GM19467 (cell line): ENCODE measurements at regions not wholly inside any gene's neighbourhood (a gene's known extent, or its start where the extent isn't known, plus 50 kb on each side); places are given as distances from the start of the nearest gene placed in this dataset.
"Not testable (repeated sequence)": the region's sequence is repeated elsewhere in the genome, so short reads cannot be mapped to it uniquely, and the experiment has no call there.

Experiments
- ATAC-seq: cut with Tn5 transposase; IDR thresholded peaks from one replicate; pipeline ENCODE4 v1.9.1; 2021; ENCODE audit warnings: mild to moderate bottlenecking, moderate library complexity; ENCODE audit not compliant: unreplicated experiment

DNA sequence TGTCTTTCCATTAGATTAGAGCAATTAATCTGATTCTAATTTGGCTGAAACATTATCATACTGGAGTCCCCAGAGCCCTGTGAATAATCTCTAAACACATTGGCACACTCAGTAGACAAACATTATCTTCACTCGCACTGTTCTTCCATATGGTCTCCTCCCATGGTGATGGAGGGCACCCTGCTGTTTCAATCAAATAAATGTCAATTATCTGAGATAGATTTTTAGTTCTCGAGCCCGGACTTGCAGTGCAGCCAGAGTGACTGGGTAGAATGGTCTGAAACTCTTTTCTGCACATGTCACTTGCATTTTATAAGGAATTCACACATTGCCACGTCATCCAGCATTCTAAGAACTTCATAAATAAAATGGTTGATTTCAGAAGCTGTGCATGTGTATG lies 90.6 kb upstream of the MAP3K7 start:
- no peak for ATAC-seq

DNA sequence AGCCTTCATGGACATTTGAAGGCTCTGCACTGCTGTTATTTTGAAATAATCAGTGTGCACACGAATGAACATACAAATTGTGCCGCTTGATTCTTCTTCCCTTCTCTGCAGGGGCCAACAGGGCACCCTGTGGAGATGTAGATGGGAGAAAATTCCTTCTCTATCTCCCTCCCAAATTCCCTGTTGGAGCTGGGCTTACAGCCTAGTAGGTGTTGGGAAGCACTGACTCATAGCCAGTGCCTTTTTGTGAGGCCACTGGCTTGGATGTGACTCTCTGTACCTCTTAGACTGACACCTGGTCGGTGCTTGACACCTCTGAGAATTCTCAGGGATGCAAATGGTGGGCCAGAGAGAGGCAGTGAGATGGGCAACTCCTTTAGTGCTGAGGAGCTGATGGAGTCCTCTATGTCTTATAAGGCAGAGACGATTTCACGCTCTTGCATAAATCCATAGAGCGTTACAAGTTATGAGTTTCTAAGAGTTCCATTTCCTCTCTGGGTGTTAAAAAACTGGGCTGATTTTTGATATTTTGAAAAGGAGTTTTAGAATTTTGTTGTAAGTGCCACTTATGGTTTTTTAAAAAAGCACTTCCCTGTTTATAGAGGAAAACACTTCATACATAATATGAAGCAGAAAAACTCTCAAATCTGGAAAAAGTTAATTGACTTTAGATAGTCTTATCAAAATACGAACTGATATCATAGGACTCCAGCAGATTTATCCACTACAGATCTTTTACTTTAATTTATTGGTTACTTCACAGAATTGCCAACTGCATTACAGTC lies 89.8 kb upstream of the MAP3K7 start:
- no peak for ATAC-seq

DNA sequence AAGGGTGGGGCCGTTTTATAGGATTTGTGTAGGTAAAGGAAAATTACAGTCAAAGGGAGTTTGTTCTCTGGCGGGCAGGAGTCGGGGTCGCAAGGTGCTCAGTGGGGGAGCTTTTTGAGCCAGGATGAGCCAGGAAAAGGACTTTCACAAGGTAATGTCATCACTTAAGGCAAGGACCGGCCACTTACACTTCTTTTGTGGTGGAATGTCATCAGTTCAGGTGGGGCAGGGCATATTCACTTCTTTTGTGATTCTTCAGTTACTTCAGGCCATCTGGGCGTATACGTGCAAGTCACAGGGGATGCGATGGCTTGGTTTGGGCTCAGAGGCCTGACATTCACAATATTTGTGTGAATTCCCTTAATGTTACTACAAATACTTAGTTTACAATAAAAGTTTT lies 88.2 kb upstream of the MAP3K7 start:
- not testable (repeated sequence) for ATAC-seq

DNA sequence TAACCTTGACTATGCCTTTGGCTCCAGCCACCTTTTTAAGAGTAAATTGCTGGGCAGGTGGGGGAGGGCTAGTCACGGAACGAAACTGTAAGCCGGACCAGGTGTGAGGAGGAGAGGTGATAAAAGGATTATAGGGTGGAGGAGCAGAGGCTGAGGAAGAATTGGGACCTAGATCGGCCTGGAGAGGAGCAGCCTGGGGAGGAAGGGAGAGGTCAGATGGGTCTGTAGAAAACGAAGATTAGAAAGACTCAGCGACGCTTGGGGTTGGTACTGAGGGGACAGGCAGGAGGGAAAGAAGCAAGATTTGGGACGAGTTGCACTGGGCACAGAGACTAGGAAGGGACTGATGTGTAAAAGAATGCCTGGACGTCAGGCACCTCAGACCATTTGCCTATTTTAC lies 87.2 kb upstream of the MAP3K7 start:
- not testable (repeated sequence) for ATAC-seq

DNA sequence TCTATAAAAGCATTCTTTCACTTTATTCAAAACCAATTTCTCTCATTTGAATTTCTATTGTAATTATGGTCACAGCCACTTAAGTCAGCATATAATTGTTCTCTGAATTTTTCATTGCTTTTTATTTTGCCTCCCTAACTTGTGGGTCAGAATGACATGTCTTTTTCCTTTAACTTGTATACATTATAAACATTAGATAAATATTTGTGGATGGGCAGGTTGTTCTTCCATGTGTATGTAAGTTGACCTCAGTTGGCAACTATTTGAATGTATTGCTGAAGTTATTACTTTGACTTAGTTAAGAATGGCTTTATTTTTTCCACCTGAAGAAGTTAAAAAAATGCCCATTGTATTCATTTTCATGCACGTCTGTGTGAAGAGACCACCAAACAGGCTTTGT lies 83.0 kb upstream of the MAP3K7 start:
- no peak for ATAC-seq

DNA sequence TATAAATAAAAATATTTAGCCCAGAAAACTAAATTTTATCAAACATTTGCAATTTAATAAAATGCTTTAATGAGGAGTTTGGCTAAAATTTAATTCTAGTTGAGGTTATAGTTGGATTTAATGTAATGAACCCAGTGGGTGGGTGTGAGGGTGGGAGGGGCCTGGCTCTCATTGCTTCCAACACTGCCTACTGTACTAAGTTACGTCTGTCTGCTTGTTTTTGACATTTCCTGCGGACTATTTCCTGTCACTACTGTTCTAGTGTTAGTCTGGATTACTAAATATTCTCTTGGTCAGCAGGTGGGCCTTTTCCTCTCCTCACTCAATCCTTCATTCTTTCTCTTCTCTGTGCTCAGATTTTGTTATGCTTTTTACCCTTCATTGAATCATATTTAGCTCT lies 82.5 kb upstream of the MAP3K7 start:
- no peak for ATAC-seq

DNA sequence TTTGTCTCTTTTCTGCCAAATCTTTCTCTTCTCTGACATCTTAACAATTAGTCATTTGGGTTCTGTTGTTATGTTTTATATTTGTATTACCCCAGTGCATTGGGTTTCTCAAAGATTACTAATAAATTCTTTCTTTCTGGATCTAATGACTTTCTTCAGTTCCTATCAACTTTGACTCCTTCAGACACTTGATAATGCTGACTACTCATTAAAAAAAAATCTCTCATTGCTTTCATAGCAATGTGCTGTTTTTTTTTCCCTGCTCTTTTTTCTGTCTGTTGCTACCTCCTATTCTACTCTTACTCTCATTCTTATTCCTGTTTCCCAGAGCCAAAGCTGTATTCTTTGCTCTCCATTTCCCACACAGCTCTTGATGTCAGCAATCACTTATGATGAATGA lies 81.3 kb upstream of the MAP3K7 start:
- ATAC-seq = no peak

DNA sequence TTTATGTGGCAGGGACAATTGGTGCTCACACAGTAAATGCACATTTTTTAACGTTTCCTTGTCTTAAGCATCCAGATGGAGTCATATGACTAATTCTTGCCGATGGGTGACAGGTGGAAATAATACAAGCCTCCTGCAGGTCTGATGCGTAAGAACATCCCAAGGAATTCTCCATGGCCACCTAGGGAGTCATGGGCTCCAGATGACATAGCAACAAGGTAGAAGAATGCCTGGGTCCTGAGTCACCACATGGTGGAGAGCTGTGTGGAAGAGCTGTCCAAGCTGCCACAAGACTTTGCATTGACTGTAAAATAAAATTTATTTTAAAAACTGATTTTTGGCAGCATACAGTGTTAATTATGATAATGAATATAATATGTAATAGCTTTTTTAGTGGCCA lies 77.0 kb upstream of the MAP3K7 start:
- no peak for ATAC-seq

DNA sequence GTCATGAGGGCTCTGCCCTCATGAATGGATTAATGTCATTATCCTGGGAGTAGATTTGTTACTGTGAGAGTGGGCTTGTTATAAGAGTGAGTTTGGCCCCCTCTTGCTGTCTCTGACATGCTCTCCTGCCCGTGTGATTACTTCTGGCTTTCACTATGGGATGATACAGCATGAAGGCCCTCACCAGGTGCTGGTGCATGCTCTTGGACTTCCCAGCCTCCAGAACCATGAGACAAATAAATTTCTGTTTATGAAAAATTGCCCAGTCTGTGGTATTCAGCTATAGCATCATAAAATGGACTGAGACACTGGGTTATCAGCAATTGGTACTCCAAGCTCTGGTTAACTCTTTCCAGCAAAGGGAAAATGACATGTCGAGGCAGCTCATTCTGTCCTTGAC lies 76.2 kb upstream of the MAP3K7 start:
- ATAC-seq = no peak

DNA sequence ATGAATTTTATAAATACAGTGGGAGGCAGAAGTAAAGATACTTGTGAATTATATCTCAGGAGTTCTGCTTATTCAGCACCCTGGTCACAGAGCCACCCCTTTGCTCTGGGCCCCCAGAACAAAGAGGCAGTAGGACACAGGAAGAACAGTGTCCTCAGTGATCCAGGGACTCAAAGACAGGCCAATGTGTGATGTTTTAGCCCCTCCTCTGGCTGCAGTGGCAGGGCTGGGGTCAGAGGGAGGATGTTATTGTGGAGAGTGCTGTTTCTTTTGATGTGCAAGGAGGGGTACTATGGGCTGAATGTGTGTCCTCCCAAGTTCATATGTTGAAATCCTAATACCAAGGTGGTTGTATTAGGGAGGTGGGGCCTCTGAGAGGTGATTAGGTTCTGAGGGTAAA lies 74.1 kb upstream of the MAP3K7 start:
- ATAC-seq = no peak

DNA sequence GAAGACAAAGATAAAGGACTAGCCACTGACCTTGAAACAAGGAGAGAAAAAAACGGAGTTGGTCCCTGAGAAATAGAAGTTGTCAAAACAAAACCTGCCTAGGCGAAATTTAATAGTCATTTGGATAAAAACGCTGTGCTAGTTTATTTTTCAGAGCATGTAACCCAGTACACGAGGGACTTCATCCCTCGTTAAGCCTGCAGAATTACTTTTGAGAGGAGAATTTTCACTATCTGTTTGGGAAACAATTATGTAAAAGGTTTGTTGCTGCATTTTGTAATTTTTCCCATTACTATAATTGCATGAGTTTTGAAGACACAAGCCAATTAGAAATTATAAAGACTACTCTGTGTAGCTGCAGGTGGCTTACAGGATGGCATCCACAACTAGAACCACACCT lies 71.6 kb upstream of the MAP3K7 start:
- ATAC-seq = no peak

DNA sequence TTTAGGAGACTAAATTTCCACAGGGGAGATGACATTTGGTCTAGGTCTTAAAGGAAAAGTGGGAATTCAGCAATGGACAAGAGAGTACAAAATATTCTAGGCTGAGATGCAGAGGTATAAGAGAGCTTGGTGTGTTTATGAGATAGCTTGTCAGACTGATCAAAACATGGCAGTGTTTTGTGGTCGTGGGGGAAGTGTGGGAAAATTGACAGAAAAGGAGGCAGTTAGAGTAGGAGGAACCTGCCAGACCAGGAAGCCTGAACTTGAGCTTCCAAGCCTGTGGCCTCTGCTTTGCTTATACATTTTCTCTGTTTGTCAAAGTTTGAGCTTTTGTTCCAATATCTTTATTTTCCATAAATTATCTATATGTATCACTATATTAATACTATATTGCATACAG lies 69.5 kb upstream of the MAP3K7 start:
- no peak for ATAC-seq

DNA sequence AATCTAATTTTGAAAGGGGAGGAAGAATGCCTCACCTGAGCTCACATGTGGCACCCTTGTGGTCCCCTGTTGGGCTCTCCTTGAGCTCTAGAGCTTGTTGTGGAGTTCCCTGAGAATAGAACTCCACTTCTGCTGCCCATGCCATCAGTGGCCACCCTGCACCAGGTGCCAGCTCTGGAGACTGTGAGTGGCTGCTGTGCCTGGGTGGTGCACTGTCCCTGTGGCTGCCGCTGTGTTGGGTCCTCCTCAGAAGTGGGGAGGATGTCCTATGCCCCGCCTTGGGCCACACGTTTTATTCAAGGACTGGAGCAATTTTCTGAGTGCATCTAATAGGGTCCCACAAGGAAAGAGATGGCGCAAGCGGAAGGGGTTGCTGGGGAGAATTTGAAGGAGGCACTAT lies 67.9 kb upstream of the MAP3K7 start:
- ATAC-seq = no peak

DNA sequence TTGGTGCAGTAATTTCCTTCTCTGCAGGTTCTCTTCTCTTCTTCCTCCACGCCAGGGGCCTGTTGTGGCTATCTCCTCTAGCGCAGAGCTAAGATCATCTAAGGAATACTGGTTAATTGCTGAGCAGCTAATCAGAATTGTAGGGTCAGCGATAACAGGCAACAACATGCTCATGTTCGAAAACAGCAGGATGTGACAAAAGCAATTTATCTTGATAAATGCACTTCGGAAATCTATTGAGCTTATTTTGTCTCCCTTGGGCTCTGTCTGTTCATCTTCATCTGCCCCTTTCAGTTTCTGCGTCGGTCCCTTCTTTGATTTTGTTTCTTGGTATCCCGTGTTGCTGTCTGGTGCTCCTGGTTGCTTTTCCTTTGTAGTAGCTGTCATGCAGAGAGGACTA lies 67.3 kb upstream of the MAP3K7 start:
- no peak for ATAC-seq

DNA sequence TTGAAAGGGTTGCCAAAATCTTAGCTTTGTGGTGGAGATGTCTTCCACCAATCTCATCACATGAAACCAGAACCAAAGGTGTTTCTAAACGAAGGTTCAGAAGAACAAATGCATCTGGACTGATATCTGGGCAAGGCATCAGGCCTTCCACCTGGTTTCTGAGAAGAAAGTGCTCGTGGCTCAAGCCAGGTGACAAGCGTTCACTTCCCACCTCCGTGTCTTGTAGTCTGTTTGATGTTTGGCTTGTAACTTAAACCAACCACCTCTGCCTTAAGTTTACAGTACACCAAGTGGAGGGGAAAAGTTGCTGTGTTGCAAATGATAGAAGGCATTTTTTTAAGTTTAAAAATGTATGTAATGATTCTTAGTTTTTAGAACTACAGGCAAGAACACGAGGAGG lies 66.9 kb upstream of the MAP3K7 start:
- no peak for ATAC-seq

DNA sequence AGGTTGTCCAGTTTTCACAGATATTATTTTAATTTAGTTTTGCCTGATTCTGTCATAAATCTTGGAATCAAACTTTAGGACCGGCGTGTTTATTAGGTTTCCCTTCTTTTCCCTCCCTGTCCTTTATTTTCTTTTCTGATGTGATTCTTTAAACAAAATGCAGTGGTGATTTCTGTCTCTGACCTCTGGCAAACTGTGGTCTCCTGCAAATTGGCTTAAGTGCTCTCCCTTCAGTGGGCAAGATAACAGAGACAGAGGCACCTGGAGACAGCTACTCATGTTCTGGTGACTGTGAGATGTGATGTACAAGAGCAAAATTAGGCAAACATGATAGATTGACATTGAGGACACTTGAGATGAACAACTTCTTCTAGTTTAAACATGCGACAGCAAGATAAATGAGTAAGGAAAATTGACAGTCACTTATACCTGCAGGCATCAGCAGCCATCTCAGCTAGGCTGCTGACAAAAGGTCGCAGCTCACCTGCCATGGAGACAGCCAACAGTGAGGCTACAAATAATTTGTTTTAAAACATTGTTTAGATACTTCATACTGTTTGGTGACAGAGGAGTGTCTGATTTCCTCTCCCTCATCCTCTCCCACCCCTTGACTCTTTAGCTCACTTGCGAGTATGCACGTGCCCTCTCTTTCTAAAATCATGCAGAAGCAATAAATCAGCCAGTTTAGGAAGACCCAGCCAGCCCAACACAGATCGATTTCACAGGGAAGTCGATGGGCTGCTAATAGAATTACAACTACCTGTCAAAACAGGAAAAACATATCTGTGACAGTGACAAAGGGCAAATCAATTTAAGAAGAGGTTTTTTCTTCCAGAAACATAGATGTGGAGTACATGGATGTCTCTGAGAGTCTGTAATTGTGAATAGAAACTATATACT lies 63.4 kb upstream of the MAP3K7 start:
- ATAC-seq = no peak

DNA sequence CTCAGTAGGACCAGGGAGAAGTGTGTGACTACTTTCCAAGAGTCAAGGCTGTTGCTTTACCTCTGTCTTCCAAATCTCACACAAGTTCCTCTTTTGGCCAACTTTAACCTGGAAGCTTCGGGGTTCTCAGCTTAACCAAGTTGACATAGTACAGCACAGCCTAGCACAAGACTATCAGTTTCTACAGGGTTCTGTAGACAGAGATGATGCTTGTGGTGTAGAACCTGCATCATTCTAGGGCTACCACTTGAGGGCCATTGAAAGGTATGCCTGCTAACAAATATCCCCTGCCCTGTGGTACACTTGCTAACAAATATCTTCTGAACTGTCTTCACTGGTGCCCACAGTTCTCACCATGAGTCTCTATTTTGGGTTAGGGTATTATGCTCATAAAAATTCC lies 62.0 kb upstream of the MAP3K7 start:
- no peak for ATAC-seq

DNA sequence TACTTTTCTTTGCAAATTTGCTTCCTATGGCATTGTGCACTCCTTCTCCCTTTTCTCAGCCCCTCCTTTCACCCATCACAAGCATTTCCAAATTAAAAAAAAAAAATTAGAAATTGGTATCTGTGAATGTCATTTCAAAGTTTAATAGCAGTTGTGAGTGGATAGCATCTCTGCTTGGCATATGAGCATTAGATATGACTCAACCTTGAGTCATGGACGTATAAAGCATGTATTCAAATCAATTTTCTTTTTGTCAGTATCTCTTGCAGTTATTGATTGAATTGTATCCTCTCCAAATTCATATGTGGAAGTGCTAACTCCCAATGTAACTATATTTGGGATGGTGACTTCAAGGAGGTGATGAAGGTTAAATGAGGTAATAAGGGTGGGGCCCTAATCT lies 60.1 kb upstream of the MAP3K7 start:
- ATAC-seq = no peak

DNA sequence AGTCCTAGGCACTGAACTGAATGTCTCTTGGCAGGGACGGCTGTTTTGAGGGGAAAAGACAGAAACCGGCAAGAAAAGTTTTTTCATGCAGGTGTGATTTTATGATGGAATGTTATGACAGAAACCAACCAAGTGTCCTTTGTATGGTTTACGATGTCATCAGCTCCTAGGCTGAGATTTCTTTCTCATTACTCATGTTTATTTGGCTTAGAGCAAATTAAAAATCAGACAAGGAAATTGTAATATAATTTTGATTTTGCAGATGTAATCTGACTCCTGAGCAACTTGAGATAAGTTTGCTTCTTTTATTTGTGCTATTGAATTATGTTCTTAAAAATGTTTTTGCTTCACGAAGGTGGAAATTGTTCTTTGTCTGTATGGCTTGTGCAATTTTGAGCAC lies 58.8 kb upstream of the MAP3K7 start:
- no peak for ATAC-seq

DNA sequence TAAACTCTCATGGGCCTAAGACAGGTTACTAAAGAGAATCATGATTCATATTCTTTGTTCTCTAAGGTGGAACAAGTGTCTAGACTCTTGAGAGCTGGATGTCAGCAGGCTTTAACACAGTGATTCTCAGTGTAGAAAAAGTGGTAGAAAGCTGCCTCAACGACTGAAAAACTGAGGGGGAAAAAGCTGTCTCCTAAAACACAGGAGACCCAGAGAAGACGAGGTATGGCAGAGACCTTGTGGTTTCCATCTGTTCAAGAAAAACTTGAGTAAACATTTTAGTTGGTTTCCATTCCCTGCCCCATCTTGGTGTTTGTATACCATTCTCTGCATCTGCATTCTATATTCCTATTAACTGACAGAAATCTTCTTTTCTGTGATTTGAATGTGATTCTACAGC lies 57.6 kb upstream of the MAP3K7 start:
- no peak for ATAC-seq

DNA sequence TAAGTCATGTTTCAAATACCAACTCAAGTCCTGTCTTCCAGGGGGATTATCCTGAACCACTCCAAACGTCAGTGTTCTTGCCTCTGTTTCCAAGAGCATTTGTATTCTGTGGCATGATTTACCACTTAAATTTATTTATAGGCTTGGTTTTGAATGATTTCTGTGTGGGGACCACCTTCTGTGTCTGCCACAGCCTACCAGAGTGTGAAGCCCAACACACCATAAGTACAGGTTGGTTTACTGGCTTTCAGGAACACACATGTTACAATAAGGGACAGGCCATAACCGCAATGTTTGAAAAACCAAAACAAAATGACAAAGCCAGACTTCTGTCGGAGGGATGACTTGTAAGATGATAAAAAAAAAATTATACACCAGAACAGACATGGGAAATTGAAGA lies 56.5 kb upstream of the MAP3K7 start:
- ATAC-seq = no peak

DNA sequence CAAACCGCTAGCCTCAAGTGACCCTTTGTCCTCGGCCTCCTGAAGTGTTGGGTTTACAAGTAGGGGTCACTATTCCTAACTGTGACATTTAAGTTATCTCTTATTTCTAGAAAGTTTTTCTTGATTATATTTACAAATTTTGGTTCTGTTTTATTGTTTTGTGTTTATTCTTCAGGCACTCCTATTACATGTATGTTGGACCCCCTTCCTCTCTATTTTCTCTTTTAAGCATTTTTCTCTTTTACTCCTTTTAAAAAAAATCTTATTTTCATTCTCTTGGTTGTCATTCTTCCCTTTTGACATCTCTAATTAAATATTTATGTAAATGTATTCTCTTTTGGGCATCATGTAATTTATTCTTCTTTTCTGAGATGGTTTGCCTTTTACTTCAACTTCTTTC lies 50.4 kb upstream of the MAP3K7 start:
- ATAC-seq = no peak
